GM04503 (cell line): ENCODE measurements at regions not wholly inside any gene's neighbourhood (a gene's known extent, or its start where the extent isn't known, plus 50 kb on each side); places are given as distances from the start of the nearest gene placed in this dataset.

Source experiments
- DNase-seq: peaks from one replicate; pipeline ENCODE4 v3.0.0-alpha.2; 2012; ENCODE audit warnings: low read depth

DNA sequence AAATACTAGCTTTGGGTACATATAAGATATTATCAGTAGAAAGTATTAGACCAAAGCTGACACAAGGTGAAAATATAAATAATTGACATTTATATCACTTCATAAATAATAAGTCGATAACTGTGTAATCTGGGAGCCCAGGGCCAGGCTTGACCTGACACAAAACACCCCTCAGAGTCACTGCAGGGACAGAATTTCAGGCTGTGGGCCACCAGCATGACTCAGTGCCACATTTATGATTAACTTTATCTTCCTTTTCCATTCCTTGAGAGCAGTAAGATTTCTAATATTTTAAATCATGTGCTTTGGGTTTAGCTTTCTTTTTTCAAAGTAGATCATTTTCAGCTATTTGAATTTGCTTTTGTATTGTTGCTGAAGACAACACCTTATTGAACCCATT, 102.9 kb upstream of the NFE2L3 start:
- no peak for DNase-seq

DNA sequence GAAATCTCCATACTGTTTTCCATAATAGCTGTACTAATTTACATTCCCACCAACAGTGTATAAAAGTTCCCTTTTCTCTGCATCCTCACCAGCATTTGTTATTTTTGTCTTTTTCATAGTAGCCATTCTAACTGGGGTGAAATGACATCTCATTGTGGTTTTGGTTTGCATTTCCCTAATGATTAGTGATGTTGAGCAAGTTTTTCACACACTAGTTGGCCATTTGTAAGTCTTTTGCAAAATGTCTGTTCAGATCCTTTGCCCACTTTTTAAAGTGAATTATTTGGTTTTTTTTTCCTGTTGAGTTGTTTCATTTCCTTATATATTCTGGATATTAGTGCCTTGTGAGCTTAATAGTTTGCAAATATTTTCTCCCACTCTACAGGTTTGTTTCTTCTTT, 101.0 kb upstream of the NFE2L3 start:
- DNase-seq: no peak

DNA sequence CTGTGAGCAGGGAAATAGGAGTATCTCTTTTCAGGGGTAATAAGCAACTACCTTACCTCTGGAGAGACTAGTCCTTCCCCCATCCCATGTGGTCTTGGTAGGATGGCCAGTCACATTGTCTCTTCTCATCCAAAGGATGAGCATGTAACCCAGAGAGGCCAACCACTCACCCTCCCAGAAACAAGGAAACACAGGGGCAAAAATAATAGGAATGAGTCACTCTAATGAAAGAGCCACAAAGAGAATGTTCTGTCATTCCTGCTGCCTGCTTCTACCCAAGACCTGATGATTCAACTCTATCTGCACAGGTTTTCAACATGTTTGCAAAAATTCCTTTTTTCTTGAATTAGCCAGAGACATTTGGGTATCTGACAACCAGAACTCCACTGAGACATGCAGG, 99.3 kb upstream of the NFE2L3 start:
- no peak for DNase-seq

DNA sequence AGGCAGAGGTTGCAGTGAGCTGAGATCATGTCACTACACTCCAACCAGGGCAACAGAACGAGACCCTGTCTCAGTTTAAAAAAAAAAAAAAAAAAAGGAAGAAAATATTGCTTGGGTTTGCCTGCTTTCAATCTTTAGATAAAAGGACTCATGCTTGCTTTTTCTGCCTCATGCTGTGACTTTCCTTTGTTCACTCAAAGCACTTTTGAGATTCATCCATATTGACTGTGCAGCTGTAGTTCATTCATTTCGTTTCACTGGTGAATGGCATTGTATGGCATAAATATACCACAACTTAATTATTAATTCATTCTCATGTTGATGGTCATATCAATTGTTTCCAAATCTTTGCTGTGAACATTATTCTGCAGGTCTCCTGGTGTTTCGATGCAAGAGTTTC, 97.6 kb upstream of the NFE2L3 start:
- no peak for DNase-seq

DNA sequence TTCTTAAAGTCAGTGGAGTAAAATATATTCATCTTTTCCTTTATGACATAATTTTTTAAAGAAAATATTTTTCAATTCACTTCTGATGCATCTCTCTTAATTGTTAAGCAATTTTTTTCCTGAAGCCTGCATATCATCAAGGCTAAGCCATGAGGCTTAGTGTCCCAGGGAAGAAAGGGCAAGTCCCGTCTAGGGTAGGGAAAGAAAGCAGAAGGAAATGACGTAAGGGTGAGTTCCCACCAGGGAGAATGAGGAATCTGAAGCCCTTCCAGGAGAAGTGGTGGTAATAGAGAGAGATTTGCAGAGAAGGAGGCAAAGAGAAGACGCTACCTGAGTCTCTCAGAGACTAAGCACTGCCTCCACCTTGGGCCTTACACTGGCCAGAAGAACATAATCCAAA, 96.8 kb upstream of the NFE2L3 start:
- DNase-seq: no peak

DNA sequence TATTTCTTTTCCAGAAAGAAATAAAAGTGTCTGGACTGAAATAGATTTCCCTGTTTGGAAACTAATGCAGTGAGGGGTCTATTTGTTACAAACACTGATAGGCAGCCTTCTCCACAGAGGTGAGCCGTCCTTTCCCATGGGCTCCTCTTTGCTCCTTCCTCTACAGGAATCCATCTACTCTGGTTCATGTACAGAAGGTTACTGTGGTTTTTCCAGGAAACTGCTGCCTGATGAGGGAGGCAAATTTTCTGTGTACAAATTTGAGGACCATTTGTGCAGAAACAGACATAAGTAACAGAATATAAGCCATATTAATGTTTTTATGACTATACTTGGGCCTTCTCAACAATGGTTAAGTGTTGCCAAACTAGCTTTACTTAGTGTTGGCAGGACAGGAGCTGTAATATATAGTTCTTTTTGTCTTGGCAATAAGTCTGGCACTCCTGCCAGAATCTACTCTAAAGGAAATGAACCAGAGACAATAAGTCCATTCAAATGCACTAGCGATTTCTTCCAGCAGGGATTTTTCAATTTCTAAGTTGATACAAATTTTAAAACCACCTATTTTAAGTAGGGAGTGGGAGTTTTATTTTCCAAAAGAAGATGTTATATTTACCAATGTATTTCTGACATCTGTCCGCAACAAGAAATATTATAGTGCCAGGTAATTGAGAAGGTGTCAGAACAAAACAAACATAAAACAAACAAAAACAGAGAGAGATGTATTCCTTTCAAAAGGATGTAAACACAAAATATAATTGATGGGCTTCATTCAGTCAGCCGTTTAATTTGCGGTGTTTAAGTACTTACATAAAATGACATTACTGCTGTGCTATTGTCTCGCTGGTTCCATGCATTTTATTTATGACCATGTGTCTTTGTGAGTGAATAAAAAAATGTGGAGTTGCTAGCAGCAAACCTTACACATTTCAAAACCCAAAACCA, 91.0 kb upstream of the NFE2L3 start:
- DNase-seq: no peak

DNA sequence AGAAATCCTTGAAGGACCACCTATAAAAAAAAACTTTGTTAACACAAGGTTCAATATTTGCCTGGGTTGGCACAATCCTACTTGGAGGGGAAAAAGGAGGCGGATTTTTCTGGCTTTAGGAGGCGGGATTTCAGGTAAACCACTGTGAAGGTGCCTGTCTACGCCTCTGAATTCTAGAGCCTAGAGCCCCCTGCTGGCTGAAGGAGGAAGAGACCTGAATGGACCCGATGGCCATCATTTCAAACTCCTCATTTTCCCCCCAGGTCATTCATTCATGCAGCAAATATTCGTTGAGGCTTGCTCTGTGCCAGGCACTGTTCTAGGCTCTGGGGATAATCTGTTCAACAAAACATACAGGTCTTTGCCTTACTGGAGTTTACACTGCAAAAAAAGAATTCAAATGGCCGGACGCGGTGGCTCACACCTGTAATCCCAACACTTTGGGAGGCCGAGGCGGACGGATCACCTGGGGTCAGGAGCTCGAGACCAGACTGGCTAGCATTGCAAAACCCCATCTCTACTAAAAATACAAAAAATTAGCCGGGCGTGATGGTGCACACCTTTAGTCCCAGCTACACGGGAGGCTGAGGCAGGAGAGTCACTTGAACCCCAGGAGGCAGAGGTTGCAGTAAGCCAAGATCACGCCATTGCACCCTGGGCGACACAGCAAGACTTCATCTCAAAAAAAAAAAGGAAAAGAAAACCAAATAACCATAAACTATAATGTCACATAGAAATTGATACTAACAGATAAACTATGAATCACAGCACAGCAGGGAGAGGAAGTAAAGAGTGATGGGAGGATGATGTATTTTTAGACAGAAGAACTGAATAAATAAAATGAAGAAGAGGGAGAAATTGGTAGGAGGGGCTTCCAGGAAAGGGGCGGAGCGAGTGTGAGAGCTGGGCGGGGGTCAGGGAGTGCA, 90.1 kb upstream of the NFE2L3 start:
- no peak for DNase-seq

DNA sequence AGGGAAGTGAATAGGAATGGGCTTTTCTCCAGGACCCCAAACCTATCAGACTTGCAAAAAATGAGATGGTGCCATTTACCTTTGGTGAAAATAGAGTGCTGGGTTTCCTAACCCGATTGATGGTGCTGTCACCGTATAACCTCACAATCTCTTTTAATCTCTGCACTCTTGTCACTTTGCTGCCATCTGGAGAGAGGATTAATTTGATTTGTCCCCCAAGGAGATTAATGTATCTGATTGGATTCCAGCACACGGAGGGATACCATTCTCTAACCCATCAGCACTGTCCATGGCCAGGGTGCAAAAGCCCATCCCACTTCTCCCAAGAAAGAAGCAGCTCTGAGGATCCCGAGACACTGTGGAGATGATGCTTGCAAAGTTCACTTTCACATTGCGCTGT, 86.3 kb upstream of the NFE2L3 start:
- DNase-seq: no peak

DNA sequence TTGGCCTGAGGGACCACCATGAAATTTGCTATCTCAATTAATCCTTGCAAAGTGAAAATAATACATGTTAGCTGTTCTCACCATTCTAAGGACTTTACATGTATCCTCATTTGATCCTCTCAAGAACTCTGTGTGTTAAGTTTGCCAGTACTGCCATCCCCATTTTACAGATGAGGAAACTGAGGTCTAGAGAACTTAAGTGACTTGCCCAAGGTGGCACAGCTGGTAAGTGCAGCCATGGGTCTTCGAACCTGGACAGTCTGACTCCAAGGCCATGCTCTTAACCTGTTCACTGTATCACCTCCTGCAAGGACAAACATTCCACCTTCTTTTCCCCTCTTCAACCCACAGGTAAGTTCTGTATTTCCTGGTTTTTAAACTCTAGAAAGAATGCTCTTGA, 85.3 kb upstream of the NFE2L3 start:
- DNase-seq: no peak

DNA sequence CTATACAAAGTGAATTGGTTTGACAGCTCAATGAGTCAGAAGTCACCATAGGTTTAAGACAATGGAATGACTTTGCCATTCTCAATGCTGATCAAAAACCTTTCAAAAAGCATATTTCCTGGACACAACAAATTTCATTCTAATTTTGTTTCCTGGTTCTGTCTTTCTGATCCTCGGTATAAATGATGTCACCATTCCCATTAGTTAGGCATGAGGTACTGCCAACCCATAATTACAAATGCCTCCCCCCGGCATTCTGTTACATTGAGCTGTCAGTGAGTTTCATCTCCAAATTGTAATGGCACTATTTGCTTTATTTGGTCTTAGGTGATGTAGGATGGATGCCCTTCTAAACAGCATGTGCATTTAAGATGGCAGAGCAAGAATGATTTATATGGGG, 81.7 kb upstream of the NFE2L3 start:
- no peak for DNase-seq

DNA sequence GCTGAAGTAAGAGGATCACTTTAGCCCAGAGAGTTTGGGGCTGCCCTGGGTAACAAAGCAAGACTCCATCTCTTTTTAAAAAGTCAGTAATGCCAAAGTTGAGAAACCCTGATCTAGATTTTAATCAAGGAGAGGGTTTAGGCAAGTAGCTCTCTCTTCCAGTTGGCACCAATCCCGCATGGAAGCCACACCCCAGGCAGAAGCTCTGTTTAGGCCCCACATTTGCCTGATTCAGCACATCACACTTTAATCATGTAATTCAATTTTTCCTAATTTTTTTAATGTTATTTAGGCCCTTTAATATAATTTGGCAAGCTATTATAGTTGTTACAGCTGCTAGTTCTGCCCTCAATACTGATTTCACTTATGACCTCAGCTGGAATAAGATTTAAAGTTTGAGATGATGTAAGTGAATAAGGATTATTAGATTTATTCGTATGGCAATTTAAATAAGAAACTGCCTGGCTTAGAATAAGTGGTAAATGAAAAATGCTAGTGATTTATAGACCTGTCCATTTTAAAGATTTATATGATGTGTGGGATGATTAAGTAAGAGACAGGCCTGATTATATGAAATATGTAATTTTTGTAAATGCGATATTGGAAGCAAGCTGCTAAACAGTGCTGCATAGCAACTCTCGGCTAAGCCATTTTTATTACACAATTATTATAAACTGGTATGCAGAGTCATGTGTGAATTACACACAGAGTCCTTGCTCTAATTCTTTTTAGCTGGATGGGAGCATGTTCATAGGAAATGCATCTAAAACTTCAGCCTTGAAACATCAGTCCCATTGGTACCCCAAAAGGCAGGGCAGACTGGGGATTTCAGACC, 80.2 kb upstream of the NFE2L3 start:
- DNase-seq: no peak

DNA sequence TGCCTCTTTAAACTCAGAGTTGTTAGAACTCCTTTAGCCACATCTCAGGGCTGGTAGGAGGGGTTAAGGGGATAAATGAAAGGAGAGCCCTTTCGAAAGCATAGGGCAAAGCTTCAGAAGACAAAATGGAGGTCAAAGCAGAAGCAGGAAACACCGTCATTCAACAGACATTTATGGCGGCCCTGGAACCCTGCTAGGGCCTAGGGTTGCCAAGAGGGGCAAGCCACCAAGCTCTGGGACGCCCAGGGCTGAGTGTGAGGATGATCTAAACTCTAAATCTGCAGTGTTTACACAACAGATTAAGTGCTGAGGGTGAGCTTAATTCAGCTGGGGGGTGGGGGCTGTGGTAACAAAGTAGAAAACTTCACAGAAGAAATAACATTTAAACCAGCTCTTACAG, 79.0 kb upstream of the NFE2L3 start:
- no peak for DNase-seq

DNA sequence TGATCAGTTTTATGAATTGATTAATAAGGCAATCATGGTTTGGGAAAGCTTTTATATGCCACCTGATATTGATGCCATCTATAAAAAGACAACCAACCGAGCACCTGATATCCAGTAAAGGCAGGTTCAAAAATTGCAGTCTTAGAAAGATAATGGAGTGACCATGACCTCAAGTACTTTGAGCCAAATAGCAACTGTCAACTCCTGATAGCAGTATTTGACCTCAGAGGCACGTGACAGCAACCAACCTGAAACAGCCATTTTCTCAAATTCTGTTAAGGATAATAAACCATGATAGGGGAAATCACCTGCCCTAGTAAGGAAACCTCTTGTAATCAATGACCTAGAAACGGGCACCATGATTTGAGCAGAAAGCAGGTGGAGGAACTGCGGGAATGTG, 77.1 kb upstream of the NFE2L3 start:
- no peak for DNase-seq

DNA sequence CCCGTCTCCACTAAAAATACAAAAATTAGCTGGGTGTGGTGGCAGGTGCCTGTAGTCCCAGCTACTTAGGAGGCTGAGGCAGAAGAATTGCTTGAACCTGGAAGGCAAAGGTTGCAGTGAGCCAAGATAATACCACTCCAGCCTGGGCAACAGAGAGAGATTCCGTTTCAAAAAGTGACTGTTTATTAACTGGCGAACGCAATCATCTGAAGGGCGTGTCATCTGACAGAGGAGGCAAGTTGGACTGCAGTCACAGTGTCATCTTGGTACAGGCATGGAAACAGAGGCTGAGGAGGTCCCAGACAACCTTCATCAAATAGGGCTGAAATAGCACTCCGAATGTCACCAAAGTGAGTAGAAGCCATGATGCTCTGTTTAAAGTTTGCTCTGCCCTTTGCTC, 75.3 kb upstream of the NFE2L3 start:
- DNase-seq: no peak

DNA sequence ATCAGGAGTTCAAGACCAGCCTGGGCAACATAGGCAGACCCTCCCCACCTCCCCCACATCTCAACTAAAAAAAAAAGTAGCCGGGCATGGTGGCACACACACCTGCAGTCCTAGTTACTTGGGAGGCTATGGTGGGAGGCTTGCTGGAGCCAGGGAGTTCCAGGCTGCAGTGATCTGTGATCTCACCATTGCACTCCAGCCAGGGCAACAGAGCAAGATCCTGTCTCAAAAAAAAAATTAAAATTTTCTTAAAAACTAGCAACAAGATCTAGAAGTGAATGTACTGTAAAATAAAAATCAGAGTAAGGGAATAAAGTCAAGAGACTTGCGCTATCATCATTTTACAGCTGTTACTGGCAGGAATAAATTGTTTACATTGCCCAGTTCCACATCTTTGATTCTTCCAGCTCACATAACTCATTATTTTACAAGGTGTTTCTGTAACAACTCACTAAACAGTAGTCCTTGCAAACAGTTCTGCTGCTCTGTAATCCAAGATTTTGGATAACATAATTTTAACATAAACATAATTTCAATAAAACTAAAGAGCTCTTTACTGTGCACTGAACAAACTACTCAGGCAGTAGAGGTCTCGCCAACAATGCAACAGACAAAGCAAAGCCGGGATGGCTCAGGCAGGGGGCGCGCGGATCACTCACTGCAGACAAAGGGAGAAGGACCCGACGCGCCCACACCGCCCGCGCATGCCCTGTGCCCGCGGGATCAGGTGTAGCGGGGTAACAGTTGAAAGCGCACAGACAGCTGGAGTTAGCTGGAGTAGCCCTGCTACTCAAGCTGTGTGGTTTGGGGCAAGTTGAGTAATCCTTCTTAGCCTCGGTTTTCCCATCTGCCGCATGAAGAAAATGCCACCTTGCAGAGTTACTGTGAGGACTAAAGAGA, 73.3 kb upstream of the NFE2L3 start:
- DNase-seq: no peak

DNA sequence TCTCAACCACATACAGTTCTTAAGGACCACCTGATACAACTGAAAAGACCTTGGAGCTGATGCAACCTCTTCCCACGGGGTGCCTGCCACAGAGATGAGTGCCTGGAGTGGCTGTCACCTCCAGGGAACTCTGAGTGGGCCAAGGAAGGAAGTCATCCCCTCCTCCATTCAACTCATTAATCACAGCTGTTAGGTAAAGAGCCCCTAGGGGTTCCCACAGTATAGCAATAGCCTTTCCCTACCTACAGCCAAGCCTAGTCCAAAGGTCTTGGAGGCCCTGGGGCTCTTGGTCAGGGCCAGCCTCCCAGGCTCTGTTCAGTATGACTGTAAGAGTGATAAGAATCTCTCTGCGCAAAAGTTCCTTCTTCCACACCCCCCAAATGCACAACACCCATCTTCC, 70.4 kb upstream of the NFE2L3 start:
- DNase-seq: no peak

DNA sequence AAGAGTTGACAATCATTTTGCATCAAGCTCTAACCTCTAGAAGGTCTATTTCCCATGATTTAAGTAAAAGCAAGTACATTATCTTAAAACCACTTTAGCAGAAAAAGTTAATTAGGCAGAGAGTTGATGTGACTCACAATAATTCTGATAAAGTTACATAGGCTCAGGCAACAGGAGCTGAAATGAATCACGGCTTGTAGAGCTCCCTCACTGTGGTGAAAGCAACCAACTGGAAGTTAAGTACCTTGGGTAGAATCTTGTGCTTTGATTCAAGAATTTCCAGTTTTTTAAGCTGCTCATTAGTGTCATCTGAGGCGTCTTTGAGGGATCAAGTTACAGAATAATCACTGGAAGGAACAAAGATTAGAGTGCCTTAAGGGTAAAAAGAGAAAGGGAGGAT, 68.9 kb upstream of the NFE2L3 start:
- no peak for DNase-seq

DNA sequence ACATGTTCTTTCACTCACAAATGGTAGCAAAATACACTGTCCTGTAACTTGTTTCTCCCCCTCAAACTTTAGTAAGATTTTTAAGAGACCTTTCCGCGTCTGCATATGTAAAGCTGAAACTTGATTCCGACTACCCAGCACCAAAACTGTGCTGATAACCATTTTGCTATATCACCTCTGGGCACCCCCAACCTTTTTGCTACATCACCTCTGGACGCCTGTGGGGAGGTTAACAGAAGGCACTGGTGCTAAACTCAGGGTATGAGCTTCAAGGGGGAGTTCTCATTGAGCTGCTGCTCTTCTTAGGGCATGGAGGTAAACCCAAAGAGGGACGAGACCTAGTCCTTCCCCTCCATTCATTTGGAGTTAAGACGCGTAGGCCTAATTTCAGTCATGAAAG, 67.6 kb upstream of the NFE2L3 start:
- DNase-seq: no peak

DNA sequence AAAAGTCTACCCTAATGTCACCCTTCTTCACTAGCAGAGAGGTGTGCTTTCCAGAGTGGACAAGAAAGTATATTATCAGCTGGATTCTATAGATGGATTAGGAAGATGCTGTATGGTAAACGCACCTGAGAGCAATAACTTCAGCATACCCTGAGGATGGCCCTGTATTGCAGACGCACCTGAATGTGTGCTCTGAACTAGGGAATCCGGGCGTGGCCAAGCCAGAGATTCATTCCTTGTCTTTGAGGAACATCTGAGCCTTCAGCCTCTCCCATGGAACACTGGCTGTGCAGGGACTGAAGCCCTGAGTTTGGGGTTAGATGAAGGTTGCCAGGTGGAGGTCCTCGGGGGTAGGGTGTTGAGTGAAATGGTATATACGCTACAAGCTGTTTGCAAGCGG, 66.2 kb upstream of the NFE2L3 start:
- DNase-seq: no peak

DNA sequence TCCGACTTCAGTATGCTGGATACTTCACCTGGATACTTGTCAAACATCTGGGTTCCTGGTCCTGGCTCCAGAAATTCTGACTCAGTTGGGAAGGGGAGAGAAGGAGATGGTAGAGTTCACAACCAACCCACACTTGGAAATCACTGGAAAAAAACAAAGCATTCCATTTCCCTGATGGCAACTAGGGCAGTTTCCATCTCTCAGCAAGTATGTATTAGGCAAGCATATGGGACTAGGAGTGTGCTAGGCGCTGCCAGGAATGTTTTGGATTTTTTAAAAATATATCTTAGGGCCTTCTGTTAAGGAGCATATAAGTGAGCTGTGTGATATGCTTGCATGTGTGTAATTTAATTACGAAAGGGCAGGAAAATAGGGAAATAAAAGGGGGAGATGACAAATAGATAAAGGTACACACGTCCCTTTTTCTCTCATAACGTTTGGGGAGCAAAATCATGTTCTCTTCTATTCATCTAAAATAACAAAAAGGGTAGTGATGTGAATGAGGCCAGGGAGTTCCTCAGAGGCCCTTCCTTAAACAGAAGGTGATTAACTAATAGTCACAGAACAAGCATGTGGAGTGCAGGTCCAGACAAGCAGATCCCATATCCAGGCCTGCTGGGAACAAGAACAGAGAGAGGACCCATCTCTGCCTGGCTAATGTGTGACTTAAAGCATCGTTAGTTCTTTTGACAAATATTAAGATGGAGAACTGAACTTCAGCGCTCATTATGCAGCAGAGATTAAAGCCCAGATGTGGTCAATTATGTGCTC, 64.5 kb upstream of the NFE2L3 start:
- no peak for DNase-seq
